B cell (primary cell): ENCODE measurements at regions not wholly inside any gene's neighbourhood (a gene's known extent, or its start where the extent isn't known, plus 50 kb on each side); places are given as distances from the start of the nearest gene placed in this dataset.

ENCODE experiments used
- ATAC-seq: fragments of 200-7000 bp; cut with Tn5 transposase; one replicate; pipeline ENCODE4 v1.10.0; 2021; ENCODE audit warnings: low read depth, mild to moderate bottlenecking, moderate number of reproducible peaks, moderate library complexity
- CTCF ChIA-PET: fragments of 350-600 bp; sonication (Branson Sonifier 250); formaldehyde crosslinking; loops from one replicate; lab custom pipeline; 2021; ENCODE audit warnings: antibody characterized with exemption, inconsistent platforms; lab: Charles Lee
- POLR2A ChIA-PET: fragments of 350-600 bp; sonication (Branson Sonifier 250); formaldehyde crosslinking; loops from one replicate; lab custom pipeline; 2021; ENCODE audit warnings: antibody characterized with exemption; lab: Charles Lee
- DNase-seq: peaks from one replicate; pipeline ENCODE4 v3.0.0; 2013
- H2AFZ ChIP-seq: 2 replicates; pipeline ENCODE4 v1.6.1; 2012; ENCODE audit warnings: mild to moderate bottlenecking, low read depth, low read length; ENCODE audit not compliant: insufficient read depth, poor library complexity, severe bottlenecking
- H3K27ac ChIP-seq, 2 donors: 1 replicate in 1 of 2; 2 replicates in 1 of 2; pipeline ENCODE4 v1.5.1; 2012 to 2013; ENCODE audit warnings: low read length in 2 of 2, mild to moderate bottlenecking in 2 of 2, moderate library complexity in 1 of 2
- H3K27me3 ChIP-seq, 4 experiments: fragments of 200-600 bp in 1 of 4; sonication (generic) in 1 of 4; replicated peaks in 1 of 4; 1 replicate in 2 of 4; 2 replicates in 2 of 4; pipeline versions ENCODE4 v1.6.1 to v1.7.0; 2013 to 2016; ENCODE audit warnings: low read length in 3 of 4, mild to moderate bottlenecking in 2 of 4, mixed read lengths in 1 of 4, moderate library complexity in 1 of 4; ENCODE audit not compliant: insufficient read depth in 4 of 4, control insufficient read depth in 3 of 4; ENCODE audit errors: control extremely low read depth in 1 of 4
- H3K36me3 ChIP-seq, 2 experiments: replicated peaks in 1 of 2; 1 replicate in 1 of 2; 2 replicates in 1 of 2; pipeline versions ENCODE4 v1.6.1 to v1.7.1; 2013; ENCODE audit warnings: low read length in 1 of 2; ENCODE audit not compliant: insufficient read depth in 2 of 2, control insufficient read depth in 1 of 2; ENCODE audit errors: control extremely low read depth in 1 of 2, extremely low read depth in 1 of 2
- H3K4me1 ChIP-seq, 2 donors: fragments of 200-600 bp in 1 of 2; sonication (generic) in 1 of 2; 1 replicate in 1 of 2; 2 replicates in 1 of 2; pipeline versions ENCODE4 v1.5.1 to v1.6.1; 2013 to 2017; ENCODE audit warnings: low read length in 2 of 2; ENCODE audit not compliant: control insufficient read depth in 2 of 2, insufficient read depth in 2 of 2
- H3K4me2 ChIP-seq: replicated peaks from 2 replicates; pipeline ENCODE3; 2012; ENCODE audit warnings: mild to moderate bottlenecking, low read depth, low read length; ENCODE audit not compliant: poor library complexity, severe bottlenecking
- H3K4me3 ChIP-seq, 5 experiments: fragments of 200-600 bp in 1 of 5; sonication (generic) in 1 of 5; 1 replicate in 3 of 5; 2 replicates in 2 of 5; pipeline versions ENCODE4 v1.5.1 to v1.7.0; 2011 to 2016; ENCODE audit warnings: low read length in 4 of 5, mild to moderate bottlenecking in 4 of 5, low read depth in 2 of 5, control low read depth in 1 of 5, moderate library complexity in 1 of 5; ENCODE audit not compliant: insufficient read depth in 1 of 5; ENCODE audit errors: control extremely low read depth in 1 of 5, extremely low read depth in 1 of 5
- H3K79me2 ChIP-seq: fragments of 200-600 bp; sonication (generic); one replicate; pipeline ENCODE4 v1.6.0; 2016; ENCODE audit warnings: low read length; ENCODE audit not compliant: control insufficient read depth, insufficient read depth
- H3K9ac ChIP-seq: fragments of 200-600 bp; sonication (generic); 2 replicates; pipeline ENCODE4 v1.6.1; 2017; ENCODE audit warnings: mild to moderate bottlenecking, low read length, moderate library complexity
- H3K9me3 ChIP-seq, 3 donors: one replicate each; pipeline versions ENCODE4 v1.6.1 to v1.7.1; 2013; ENCODE audit warnings: low read length in 2 of 3; ENCODE audit not compliant: control insufficient read depth in 2 of 3, insufficient read depth in 1 of 3; ENCODE audit errors: control extremely low read depth in 1 of 3
- H4K20me1 ChIP-seq: 2 replicates; pipeline ENCODE4 v1.6.0; 2012; ENCODE audit warnings: mild to moderate bottlenecking, low read length; ENCODE audit not compliant: insufficient read depth, control insufficient read depth, poor library complexity, severe bottlenecking
- H3K27ac Mint-ChIP-seq: one replicate; pipeline ENCODE4 v1.8.0; 2021; ENCODE audit warnings: mixed read lengths
- H3K27me3 Mint-ChIP-seq: one replicate; pipeline ENCODE4 v1.8.0; 2021; ENCODE audit warnings: mixed read lengths
- H3K4me1 Mint-ChIP-seq: one replicate; pipeline ENCODE4 v1.8.0; 2021; ENCODE audit warnings: mixed read lengths
- H3K4me3 Mint-ChIP-seq: one replicate; pipeline ENCODE4 v1.8.0; 2021; ENCODE audit warnings: mixed read lengths
- H3K9me3 Mint-ChIP-seq: one replicate; pipeline ENCODE4 v1.8.0; 2022; ENCODE audit warnings: mixed read lengths; ENCODE audit not compliant: insufficient read depth
- CTCF ChIP-seq: fragments of 200-600 bp; IDR thresholded peaks from one replicate; pipeline ENCODE4 v1.8.0; 2022; ENCODE audit warnings: antibody characterized with exemption, mild to moderate bottlenecking
- EZH2 ChIP-seq: IDR thresholded peaks from 2 replicates; pipeline ENCODE4 v1.6.1; 2012; ENCODE audit warnings: borderline replicate concordance, low read depth, mild to moderate bottlenecking, moderate library complexity, low read length; ENCODE audit not compliant: insufficient read depth, poor library complexity, severe bottlenecking
- WGBS: methylation state at CpG from one replicate; pipeline ENCODE4 v1.1.5; 2013; ENCODE audit warnings: missing lambda C conversion rate; ENCODE audit not compliant: insufficient coverage; 5-methylcytosine and 5-hydroxymethylcytosine counted together
- intact Hi-C: fragments of 100-400 bp; cut with micrococcal nuclease; formaldehyde crosslinking; loops from one replicate; pipeline ENCODE4 v1.10.0; 2022

GRCh38 chrX:137432609-137433008 lies 133.3 kb upstream of the ZIC3 start:
- H3K4me3 ChIP-seq: no peak overlapping the region
- ChIA-PET POLR2A (no interaction called here), CTCF (no interaction called here)
- intact Hi-C loops: no loop called here
- Mint-ChIP-seq H3K27ac (no peak overlapping the region), H3K4me1 (peaks cover 6% of the 10 kb centered on the region), H3K9me3 (no peaks in the 10 kb centered on the region), H3K27me3 (peaks cover 19% of the 10 kb centered on the region), H3K4me3 (no peak overlapping the region)
- no CpG with 5 or more reads among the region's 1 CpG for WGBS
- no peak overlapping the region for H3K4me2 ChIP-seq
- ATAC-seq (no peak), DNase-seq (no peak)
- no peak for TF ChIP-seq EZH2
- TF ChIP-seq CTCF: no peak
- no peak overlapping the region for H3K27ac ChIP-seq
- H3K27me3 ChIP-seq: peaks cover 0 to 21% (median 11%) of the 10 kb centered on the region in 4 experiments
- no peak overlapping the region for H2AFZ ChIP-seq
- peaks cover 0 to 15% (median 0%) of the 10 kb centered on the region in 3 donors for H3K9me3 ChIP-seq
- H3K79me2 ChIP-seq: no peaks in the 10 kb centered on the region
- no peaks in the 10 kb centered on the region for H4K20me1 ChIP-seq
- peaks cover 5 to 10% of the 10 kb centered on the region in 2 donors for H3K4me1 ChIP-seq
- H3K36me3 ChIP-seq: no peaks in the 10 kb centered on the region
- no peak overlapping the region for H3K9ac ChIP-seq

DNA sequence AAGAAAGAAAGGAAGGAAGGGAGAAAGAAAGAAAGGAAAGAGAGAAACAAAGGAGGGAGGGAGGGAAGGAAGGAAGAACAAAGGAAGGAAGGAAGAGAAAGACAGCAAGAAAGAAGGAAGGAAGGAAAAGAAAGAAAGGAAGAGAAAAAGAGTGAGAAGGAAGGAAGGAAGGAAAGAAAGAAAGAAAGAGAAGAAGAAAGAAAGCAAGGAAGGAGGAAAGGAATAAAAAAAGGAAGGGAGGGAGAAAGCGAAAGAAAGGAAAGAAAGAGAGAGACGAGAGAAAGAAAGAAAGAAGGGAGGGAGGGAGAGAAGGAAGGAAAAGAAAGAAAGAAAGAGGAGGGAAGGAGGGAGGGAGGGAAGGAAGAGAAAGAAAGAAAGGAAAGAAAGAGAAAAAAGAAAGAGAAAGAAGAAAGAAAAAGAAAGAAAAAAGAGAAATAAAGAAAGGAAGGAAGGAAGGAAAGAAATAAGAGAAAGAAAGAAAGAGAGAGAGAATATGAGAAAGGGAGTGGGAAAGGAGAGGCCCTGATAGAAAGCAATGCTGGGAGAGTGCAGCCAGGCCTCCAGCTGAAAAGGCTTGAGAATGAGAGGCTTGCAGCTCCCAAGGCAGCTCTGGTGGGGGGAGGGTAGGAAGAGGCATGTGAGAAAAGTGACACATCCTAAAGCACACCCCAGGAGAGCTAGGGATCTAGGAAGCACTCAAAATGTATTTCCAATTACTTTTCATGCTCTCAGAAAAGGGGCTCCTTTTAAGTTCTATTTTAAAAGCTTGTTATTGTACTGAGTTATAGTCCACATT lies 134.0 kb upstream of the ZIC3 start:
- Histone ChIP-seq H3K9ac (no peak overlapping the region), H4K20me1 (no peaks in the 10 kb centered on the region), H3K4me3 (no peak overlapping the region), H3K4me1 (peaks cover 11 to 17% of the 10 kb centered on the region in 2 donors), H3K79me2 (no peaks in the 10 kb centered on the region), H3K27me3 (peaks cover 0 to 28% (median 15%) of the 10 kb centered on the region in 4 experiments), H3K36me3 (no peaks in the 10 kb centered on the region), H3K4me2 (no peak overlapping the region), H3K27ac (no peak overlapping the region), H2AFZ (no peak overlapping the region), H3K9me3 (peaks cover 0 to 22% (median 0%) of the 10 kb centered on the region in 3 donors)
- WGBS: 60% methylated on average over 2 of the region's 2 CpGs
- TF ChIP-seq EZH2 (no peak), CTCF (no peak)
- Mint-ChIP-seq H3K27me3 (peaks cover 19% of the 10 kb centered on the region), H3K4me3 (no peak overlapping the region), H3K27ac (no peak overlapping the region), H3K9me3 (no peaks in the 10 kb centered on the region), H3K4me1 (peaks cover 8% of the 10 kb centered on the region)
- intact Hi-C loops: no loop called here
- ChIA-PET CTCF (no interaction called here), POLR2A (no interaction called here)
- ATAC-seq (no peak), DNase-seq (no peak)
